ENCODE measurements at regions not wholly inside any gene's neighbourhood (a gene's known extent, or its start where the extent isn't known, plus 50 kb on each side); places are given as distances from the start of the nearest gene placed in this dataset.
A peak's percentile ranks its signal among the peaks of the same experiment; 100 is the strongest.
"Not testable (repeated sequence)": the region's sequence is repeated elsewhere in the genome, so short reads cannot be mapped to it uniquely, and the experiment has no call there.

- ChIA-PET POLR2A (no interaction called here), CTCF (ENCODE audit: low intra/inter-chr PET ratio) (no interaction called here)
- Histone ChIP-seq H3K9me1 (ENCODE audit: control insufficient read depth, insufficient read depth, low read length) (no peaks in the 10 kb centered on the region), H3K4me2 (ENCODE audit: insufficient read depth, low read length) (no peak overlapping the region), H3K9ac (ENCODE audit: insufficient read depth in 1 of 2, low read depth in 2 of 2, low read length in 2 of 2) (no peak overlapping the region), H3K27ac (ENCODE audit: extremely low read depth, low read depth, low read length) (no peak overlapping the region), H3K79me2 (ENCODE audit: control insufficient read depth, insufficient read depth, low read length) (no peaks in the 10 kb centered on the region), H3K9me3 (replicated peaks; ENCODE audit: control insufficient read depth, insufficient read depth, low read depth, low read length) (no peaks in the 10 kb centered on the region), H3K36me3 (ENCODE audit: control insufficient read depth, insufficient read depth, low read length) (no peaks in the 10 kb centered on the region), H4K20me1 (replicated peaks; ENCODE audit: control insufficient read depth, insufficient read depth, low read length) (no peaks in the 10 kb centered on the region), H3K27me3 (ENCODE audit: control insufficient read depth in 2 of 2, insufficient read depth in 2 of 2, low read length in 2 of 2) (peaks cover 3 to 44% of the 10 kb centered on the region in 2 experiments; a peak in 3 of 5 replicates), H3K4me1 (replicated peaks in 1 of 2; ENCODE audit: control insufficient read depth in 2 of 2, insufficient read depth in 2 of 2, low read length in 2 of 2) (peaks cover 4% of the 10 kb centered on the region in 2 experiments; a peak in 2 of 5 replicates), H2AFZ (ENCODE audit: low read depth, low read length) (no peak overlapping the region), H3K4me3 (no peak overlapping the region)
- intact Hi-C loops (cut with micrococcal nuclease) (no loop called here), in situ Hi-C loops (cut with MboI) (no loop called here)
- TF ChIP-seq SIN3A (IDR thresholded peaks at IDR 0.05; ENCODE audit: borderline replicate concordance in 2 of 2, control insufficient read depth in 1 of 2, low read depth in 2 of 2, low read length in 2 of 2) = no peak
- peak; percentile 32 for TF ChIP-seq RBM25 (IDR thresholded peaks at IDR 0.05; ENCODE audit: low read depth, low read length, severe bottlenecking)
- TF ChIP-seq BDP1 (IDR thresholded peaks at IDR 0.05; ENCODE audit: insufficient read depth, insufficient read length) = no peak
- TF ChIP-seq CGGBP1 (CRISPR knock-in tag; IDR thresholded peaks at IDR 0.05) = no peak
- TF ChIP-seq SPI1 (IDR thresholded peaks at IDR 0.05; ENCODE audit: borderline replicate concordance, low read depth, low read length) = 0 out of 2 replicates have a peak, but pooled peaks have one; percentile 5
- TF ChIP-seq ZNF780A (CRISPR knock-in tag; IDR thresholded peaks at IDR 0.05) = no peak
- TF ChIP-seq ETV1 (tag; conservative IDR thresholded peaks at IDR 0.05; ENCODE audit: low read depth) = no peak
- 5% methylated on average over 5 of the region's 5 CpGs for WGBS (ENCODE audit: insufficient coverage, low coverage, missing lambda C conversion rate)
- FAIRE-seq (no peak), DNase-seq (ENCODE audit: extremely low read depth in 1 of 4, low spot score in 3 of 4) (no peak), ATAC-seq (no peak)
- BruUV-seq (replicated peaks) = no TSS peak
Measured at GRCh38 chr11:8773916-8774539, 91.4 kb downstream of the RPL27A start.

GRCh38 chr11:8774916-8775315 is 92.3 kb downstream of the RPL27A start:
- H4K20me1 ChIP-seq (replicated peaks; ENCODE audit: control insufficient read depth, insufficient read depth, low read length); in situ Hi-C loops (cut with MboI); H2AFZ ChIP-seq (ENCODE audit: low read depth, low read length); ATAC-seq; H3K9me3 ChIP-seq (replicated peaks; ENCODE audit: control insufficient read depth, insufficient read depth, low read depth, low read length); FAIRE-seq; H3K4me2 ChIP-seq (ENCODE audit: insufficient read depth, low read length); H3K4me3 ChIP-seq; H3K27ac ChIP-seq (ENCODE audit: extremely low read depth, low read depth, low read length); BruUV-seq (replicated peaks); H3K36me3 ChIP-seq (ENCODE audit: control insufficient read depth, insufficient read depth, low read length); CTCF ChIA-PET (ENCODE audit: low intra/inter-chr PET ratio); DNase-seq (ENCODE audit: extremely low read depth in 1 of 4, low spot score in 3 of 4); intact Hi-C loops (cut with micrococcal nuclease); H3K9me1 ChIP-seq (ENCODE audit: control insufficient read depth, insufficient read depth, low read length); H3K79me2 ChIP-seq (ENCODE audit: control insufficient read depth, insufficient read depth, low read length); H3K9ac ChIP-seq (ENCODE audit: insufficient read depth in 1 of 2, low read depth in 2 of 2, low read length in 2 of 2); H3K4me1 ChIP-seq (replicated peaks in 1 of 2; ENCODE audit: control insufficient read depth in 2 of 2, insufficient read depth in 2 of 2, low read length in 2 of 2): not testable (repeated sequence)
- POLR2A ChIA-PET = interaction anchor here (0.6 kb wide), 1 partner anchor 795 kb away, joined by 3 read pairs; no protein-coding TSS in a partner anchor
- H3K27me3 ChIP-seq (ENCODE audit: control insufficient read depth in 2 of 2, insufficient read depth in 2 of 2, low read length in 2 of 2) = peaks cover 7 to 51% of the 10 kb centered on the region in 2 experiments; a peak in 3 of 5 replicates
- 12% methylated on average over 8 of the region's 8 CpGs for WGBS (ENCODE audit: insufficient coverage, low coverage, missing lambda C conversion rate)

Measured in K562 (cell line).